ENCODE measurements at regions not wholly inside any gene's neighbourhood (a gene's known extent, or its start where the extent isn't known, plus 50 kb on each side); places are given as distances from the start of the nearest gene placed in this dataset.

DNA sequence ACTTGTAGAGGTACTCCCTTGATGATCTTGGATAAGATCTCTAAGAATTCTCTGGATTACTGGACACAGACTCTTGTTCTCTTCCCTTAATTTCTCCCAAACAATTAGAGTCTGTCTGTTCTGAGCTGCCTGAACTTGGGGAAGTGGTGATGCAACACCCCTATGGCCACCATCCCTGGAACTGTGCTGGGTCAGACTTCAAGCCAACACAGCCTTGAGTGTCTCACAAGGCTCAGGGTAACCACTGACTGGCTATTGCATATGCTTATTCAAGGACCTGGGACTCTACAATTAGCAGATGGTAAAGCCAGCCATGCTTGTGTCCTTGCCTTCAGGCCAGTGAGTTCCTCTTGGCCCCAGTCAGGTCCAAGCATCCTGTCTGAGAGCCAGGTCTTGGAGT lies 504.5 kb downstream of the MAN2A1 start:
- TF ChIP-seq, protein P1, sequence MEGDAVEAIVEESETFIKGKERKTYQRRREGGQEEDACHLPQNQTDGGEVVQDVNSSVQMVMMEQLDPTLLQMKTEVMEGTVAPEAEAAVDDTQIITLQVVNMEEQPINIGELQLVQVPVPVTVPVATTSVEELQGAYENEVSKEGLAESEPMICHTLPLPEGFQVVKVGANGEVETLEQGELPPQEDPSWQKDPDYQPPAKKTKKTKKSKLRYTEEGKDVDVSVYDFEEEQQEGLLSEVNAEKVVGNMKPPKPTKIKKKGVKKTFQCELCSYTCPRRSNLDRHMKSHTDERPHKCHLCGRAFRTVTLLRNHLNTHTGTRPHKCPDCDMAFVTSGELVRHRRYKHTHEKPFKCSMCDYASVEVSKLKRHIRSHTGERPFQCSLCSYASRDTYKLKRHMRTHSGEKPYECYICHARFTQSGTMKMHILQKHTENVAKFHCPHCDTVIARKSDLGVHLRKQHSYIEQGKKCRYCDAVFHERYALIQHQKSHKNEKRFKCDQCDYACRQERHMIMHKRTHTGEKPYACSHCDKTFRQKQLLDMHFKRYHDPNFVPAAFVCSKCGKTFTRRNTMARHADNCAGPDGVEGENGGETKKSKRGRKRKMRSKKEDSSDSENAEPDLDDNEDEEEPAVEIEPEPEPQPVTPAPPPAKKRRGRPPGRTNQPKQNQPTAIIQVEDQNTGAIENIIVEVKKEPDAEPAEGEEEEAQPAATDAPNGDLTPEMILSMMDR (IDR thresholded peaks at IDR 0.05; ENCODE audit: extremely low read depth in 1 of 2, insufficient read depth in 1 of 2, low read depth in 1 of 2, low read length in 2 of 2), result no peak
- no peak for TF ChIP-seq EZH2 (IDR thresholded peaks at IDR 0.05; ENCODE audit: borderline replicate concordance, low read depth, low read length, severe bottlenecking)
- TF ChIP-seq JUN (IDR thresholded peaks at IDR 0.05; ENCODE audit: borderline replicate concordance, insufficient read depth, insufficient read length, low read depth), result no peak
- TF ChIP-seq GATA2 (IDR thresholded peaks at IDR 0.05; ENCODE audit: insufficient read depth, insufficient read length, low read depth, low read length), result no peak
- TF ChIP-seq POLR2A (IDR thresholded peaks at IDR 0.05; ENCODE audit: low read depth, low read length), result no peak

Data from endothelial cell of umbilical vein (primary cell).